SK-N-SH treated with all-trans-retinoic acid at 6 μM for 48 hours (cell line): ENCODE measurements at regions not wholly inside any gene's neighbourhood (a gene's known extent, or its start where the extent isn't known, plus 50 kb on each side); places are given as distances from the start of the nearest gene placed in this dataset.

Experiments
- ARNTL ChIP-seq: fragments of 450-650 bp; formaldehyde crosslinking; IDR thresholded peaks from 2 replicates; pipeline ENCODE4 v1.5.0; 2020; ENCODE audit warnings: low read depth, mild to moderate bottlenecking, moderate library complexity, borderline replicate concordance
- ESRRG ChIP-seq: fragments of 250-450 bp; sonication (Bioruptor Pico); IDR thresholded peaks from 2 replicates; pipeline ENCODE4 v1.6.1; 2021; ENCODE audit warnings: mild to moderate bottlenecking
- SNAI2 ChIP-seq: fragments of 250-450 bp; sonication (Bioruptor Pico); IDR thresholded peaks from 2 replicates; pipeline ENCODE4 v1.5.0; 2020; ENCODE audit warnings: mild to moderate bottlenecking, moderate library complexity
- TCF4 ChIP-seq: fragments of 250-450 bp; sonication (Bioruptor Pico); IDR thresholded peaks from 2 replicates; pipeline ENCODE4 v1.8.0; 2021; ENCODE audit warnings: mild to moderate bottlenecking, moderate library complexity, borderline replicate concordance
- TOX ChIP-seq: fragments of 250-450 bp; sonication (Bioruptor Pico); IDR thresholded peaks from 2 replicates; pipeline ENCODE4 v1.8.0; 2021; ENCODE audit warnings: mild to moderate bottlenecking, moderate library complexity, borderline replicate concordance
- ZFP3 ChIP-seq: fragments of 250-450 bp; sonication (Bioruptor Pico); IDR thresholded peaks from 2 replicates; pipeline ENCODE4 v1.5.0; 2020; ENCODE audit warnings: mild to moderate bottlenecking, moderate library complexity
- ZFP30 ChIP-seq: fragments of 450-650 bp; formaldehyde crosslinking; IDR thresholded peaks from 2 replicates; pipeline ENCODE4 v1.5.0; 2022; ENCODE audit warnings: mild to moderate bottlenecking, moderate library complexity
- ZNF565 ChIP-seq: fragments of 450-650 bp; formaldehyde crosslinking; conservative IDR thresholded peaks from 2 replicates; pipeline ENCODE4 v1.5.0; 2020; ENCODE audit warnings: low read depth, mild to moderate bottlenecking, moderate library complexity
- TF ChIP-seq, protein P1 (sequence below): fragments of 250-450 bp; sonication (Bioruptor Pico); IDR thresholded peaks from 2 replicates; pipeline ENCODE4 v1.8.0; 2020; ENCODE audit warnings: mild to moderate bottlenecking, moderate library complexity, borderline replicate concordance
- TF ChIP-seq, protein P2 (sequence below): fragments of 250-450 bp; sonication (Bioruptor Pico); IDR thresholded peaks from 2 replicates; pipeline ENCODE4 v1.5.1; 2020; ENCODE audit warnings: low read depth, mild to moderate bottlenecking, moderate library complexity
- TF ChIP-seq, protein P3 (sequence below): fragments of 250-450 bp; sonication (Bioruptor Pico); IDR thresholded peaks from 2 replicates; pipeline ENCODE4 v1.8.0; 2021; ENCODE audit warnings: low read depth, mild to moderate bottlenecking, moderate library complexity, borderline replicate concordance
- TF ChIP-seq, protein P4 (sequence below): fragments of 250-450 bp; sonication (Bioruptor Pico); IDR thresholded peaks from 2 replicates; pipeline ENCODE4 v1.5.1; 2021; ENCODE audit warnings: mild to moderate bottlenecking, moderate library complexity

DNA sequence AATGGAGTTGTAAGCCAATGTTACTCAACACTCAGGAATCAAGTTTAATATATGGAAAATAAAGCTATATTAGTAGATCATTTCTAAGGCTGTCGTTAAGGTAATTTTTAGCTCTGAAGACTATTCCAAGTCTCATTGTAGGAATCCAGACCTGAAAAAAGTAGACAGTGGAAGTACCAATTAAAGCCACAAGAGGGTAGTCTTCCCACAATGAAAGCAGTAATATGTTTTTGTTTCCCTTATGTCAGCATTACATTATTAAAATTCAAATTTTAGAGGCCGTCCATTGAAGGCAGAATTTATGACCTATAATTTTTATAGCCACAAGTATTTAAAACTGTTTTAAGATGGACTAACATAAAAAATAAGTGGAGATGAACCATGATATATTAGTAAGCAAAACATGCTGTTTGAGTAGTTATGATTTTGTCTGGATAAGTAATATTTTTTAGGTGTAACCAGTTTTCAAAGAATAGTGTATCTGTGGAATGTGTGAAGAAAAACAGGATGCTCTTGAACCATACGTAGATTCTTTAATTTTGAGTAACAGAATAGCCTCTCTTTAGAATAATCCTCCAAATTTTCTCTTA lies 372.6 kb upstream of the TECRL start:
- no peak for TF ChIP-seq ZFP30 (CRISPR knock-in tag)
- TF ChIP-seq TOX (CRISPR knock-in tag), result no peak
- TF ChIP-seq, protein P1, sequence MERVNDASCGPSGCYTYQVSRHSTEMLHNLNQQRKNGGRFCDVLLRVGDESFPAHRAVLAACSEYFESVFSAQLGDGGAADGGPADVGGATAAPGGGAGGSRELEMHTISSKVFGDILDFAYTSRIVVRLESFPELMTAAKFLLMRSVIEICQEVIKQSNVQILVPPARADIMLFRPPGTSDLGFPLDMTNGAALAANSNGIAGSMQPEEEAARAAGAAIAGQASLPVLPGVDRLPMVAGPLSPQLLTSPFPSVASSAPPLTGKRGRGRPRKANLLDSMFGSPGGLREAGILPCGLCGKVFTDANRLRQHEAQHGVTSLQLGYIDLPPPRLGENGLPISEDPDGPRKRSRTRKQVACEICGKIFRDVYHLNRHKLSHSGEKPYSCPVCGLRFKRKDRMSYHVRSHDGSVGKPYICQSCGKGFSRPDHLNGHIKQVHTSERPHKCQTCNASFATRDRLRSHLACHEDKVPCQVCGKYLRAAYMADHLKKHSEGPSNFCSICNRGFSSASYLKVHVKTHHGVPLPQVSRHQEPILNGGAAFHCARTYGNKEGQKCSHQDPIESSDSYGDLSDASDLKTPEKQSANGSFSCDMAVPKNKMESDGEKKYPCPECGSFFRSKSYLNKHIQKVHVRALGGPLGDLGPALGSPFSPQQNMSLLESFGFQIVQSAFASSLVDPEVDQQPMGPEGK (CRISPR knock-in tag), result no peak
- TF ChIP-seq, protein P2, sequence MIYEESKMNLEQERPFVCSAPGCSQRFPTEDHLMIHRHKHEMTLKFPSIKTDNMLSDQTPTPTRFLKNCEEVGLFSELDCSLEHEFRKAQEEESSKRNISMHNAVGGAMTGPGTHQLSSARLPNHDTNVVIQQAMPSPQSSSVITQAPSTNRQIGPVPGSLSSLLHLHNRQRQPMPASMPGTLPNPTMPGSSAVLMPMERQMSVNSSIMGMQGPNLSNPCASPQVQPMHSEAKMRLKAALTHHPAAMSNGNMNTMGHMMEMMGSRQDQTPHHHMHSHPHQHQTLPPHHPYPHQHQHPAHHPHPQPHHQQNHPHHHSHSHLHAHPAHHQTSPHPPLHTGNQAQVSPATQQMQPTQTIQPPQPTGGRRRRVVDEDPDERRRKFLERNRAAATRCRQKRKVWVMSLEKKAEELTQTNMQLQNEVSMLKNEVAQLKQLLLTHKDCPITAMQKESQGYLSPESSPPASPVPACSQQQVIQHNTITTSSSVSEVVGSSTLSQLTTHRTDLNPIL (CRISPR knock-in tag), result no peak
- no peak for TF ChIP-seq ESRRG
- TF ChIP-seq, protein P3, sequence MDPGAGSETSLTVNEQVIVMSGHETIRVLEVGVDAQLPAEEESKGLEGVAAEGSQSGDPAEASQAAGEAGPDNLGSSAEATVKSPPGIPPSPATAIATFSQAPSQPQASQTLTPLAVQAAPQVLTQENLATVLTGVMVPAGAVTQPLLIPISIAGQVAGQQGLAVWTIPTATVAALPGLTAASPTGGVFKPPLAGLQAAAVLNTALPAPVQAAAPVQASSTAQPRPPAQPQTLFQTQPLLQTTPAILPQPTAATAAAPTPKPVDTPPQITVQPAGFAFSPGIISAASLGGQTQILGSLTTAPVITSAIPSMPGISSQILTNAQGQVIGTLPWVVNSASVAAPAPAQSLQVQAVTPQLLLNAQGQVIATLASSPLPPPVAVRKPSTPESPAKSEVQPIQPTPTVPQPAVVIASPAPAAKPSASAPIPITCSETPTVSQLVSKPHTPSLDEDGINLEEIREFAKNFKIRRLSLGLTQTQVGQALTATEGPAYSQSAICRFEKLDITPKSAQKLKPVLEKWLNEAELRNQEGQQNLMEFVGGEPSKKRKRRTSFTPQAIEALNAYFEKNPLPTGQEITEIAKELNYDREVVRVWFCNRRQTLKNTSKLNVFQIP (CRISPR knock-in tag), result no peak
- no peak for TF ChIP-seq ARNTL (CRISPR knock-in tag)
- TF ChIP-seq SNAI2 (CRISPR knock-in tag), result no peak
- TF ChIP-seq ZNF565 (CRISPR knock-in tag), result no peak
- TF ChIP-seq TCF4 (CRISPR knock-in tag), result no peak
- no peak for TF ChIP-seq ZFP3 (CRISPR knock-in tag)
- TF ChIP-seq, protein P4, sequence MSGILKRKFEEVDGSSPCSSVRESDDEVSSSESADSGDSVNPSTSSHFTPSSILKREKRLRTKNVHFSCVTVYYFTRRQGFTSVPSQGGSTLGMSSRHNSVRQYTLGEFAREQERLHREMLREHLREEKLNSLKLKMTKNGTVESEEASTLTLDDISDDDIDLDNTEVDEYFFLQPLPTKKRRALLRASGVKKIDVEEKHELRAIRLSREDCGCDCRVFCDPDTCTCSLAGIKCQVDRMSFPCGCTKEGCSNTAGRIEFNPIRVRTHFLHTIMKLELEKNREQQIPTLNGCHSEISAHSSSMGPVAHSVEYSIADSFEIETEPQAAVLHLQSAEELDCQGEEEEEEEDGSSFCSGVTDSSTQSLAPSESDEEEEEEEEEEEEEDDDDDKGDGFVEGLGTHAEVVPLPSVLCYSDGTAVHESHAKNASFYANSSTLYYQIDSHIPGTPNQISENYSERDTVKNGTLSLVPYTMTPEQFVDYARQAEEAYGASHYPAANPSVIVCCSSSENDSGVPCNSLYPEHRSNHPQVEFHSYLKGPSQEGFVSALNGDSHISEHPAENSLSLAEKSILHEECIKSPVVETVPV, result no peak
